ENCODE measurements at regions not wholly inside any gene's neighbourhood (a gene's known extent, or its start where the extent isn't known, plus 50 kb on each side); places are given as distances from the start of the nearest gene placed in this dataset.
"Not testable (repeated sequence)": the region's sequence is repeated elsewhere in the genome, so short reads cannot be mapped to it uniquely, and the experiment has no call there.

- DNase-seq (ENCODE audit: low spot score in 2 of 2) (no peak), ATAC-seq (ENCODE audit: low read depth) (no peak)
- Mint-ChIP-seq H3K4me1 (no peaks in the 10 kb centered on the region), H3K27ac (no peak overlapping the region), H3K36me3 (no peaks in the 10 kb centered on the region), H3K9me3 (peaks cover 3% of the 10 kb centered on the region), H3K4me3 (no peak overlapping the region), H3K27me3 (no peaks in the 10 kb centered on the region)
These were observed 564.1 kb upstream of the ATXN7L3B start for GRCh38 chr12:73973486-73973885.

GRCh38 chr12:73984552-73984951, 553.1 kb upstream of the ATXN7L3B start:
- no peaks in the 10 kb centered on the region for H3K27me3 Mint-ChIP-seq
- H3K4me3 Mint-ChIP-seq, result no peak overlapping the region
- ATAC-seq (ENCODE audit: low read depth) (no peak), DNase-seq (ENCODE audit: low spot score in 2 of 2) (no peak)
- H3K27ac Mint-ChIP-seq, result no peak overlapping the region
- H3K4me1 Mint-ChIP-seq, result no peaks in the 10 kb centered on the region
- H3K9me3 Mint-ChIP-seq, result peaks cover 2% of the 10 kb centered on the region
- no peaks in the 10 kb centered on the region for H3K36me3 Mint-ChIP-seq

- H3K36me3 Mint-ChIP-seq, result no peaks in the 10 kb centered on the region
- ATAC-seq (ENCODE audit: low read depth), result no peak
- no peak for DNase-seq (ENCODE audit: low spot score in 2 of 2)
- no peaks in the 10 kb centered on the region for H3K9me3 Mint-ChIP-seq
- no peak overlapping the region for H3K4me3 Mint-ChIP-seq
- no peaks in the 10 kb centered on the region for H3K27me3 Mint-ChIP-seq
- no peaks in the 10 kb centered on the region for H3K4me1 Mint-ChIP-seq
- H3K27ac Mint-ChIP-seq, result no peak overlapping the region
These were observed 546.5 kb upstream of the ATXN7L3B start for GRCh38 chr12:73991138-73991537.

GRCh38 chr12:73998894-73999293, 538.7 kb upstream of the ATXN7L3B start:
- ATAC-seq (ENCODE audit: low read depth), result no peak
- Mint-ChIP-seq H3K36me3 (no peaks in the 10 kb centered on the region), H3K4me1 (no peaks in the 10 kb centered on the region), H3K4me3 (no peak overlapping the region), H3K9me3 (no peaks in the 10 kb centered on the region), H3K27me3 (no peaks in the 10 kb centered on the region), H3K27ac (no peak overlapping the region)
- no peak for DNase-seq (ENCODE audit: low spot score in 2 of 2)

- no peaks in the 10 kb centered on the region for H3K36me3 Mint-ChIP-seq
- no peak overlapping the region for H3K4me3 Mint-ChIP-seq
- ATAC-seq (ENCODE audit: low read depth) (no peak), DNase-seq (ENCODE audit: low spot score in 2 of 2) (no peak)
- H3K27me3 Mint-ChIP-seq, result no peaks in the 10 kb centered on the region
- no peak overlapping the region for H3K27ac Mint-ChIP-seq
- H3K9me3 Mint-ChIP-seq, result peaks cover 2% of the 10 kb centered on the region
- no peaks in the 10 kb centered on the region for H3K4me1 Mint-ChIP-seq
These were observed 522.5 kb upstream of the ATXN7L3B start for GRCh38 chr12:74015118-74015517.

- not testable (repeated sequence) for ATAC-seq (ENCODE audit: low read depth); H3K27ac Mint-ChIP-seq; DNase-seq (ENCODE audit: low spot score in 2 of 2); H3K36me3 Mint-ChIP-seq; H3K4me3 Mint-ChIP-seq; H3K27me3 Mint-ChIP-seq; H3K9me3 Mint-ChIP-seq; H3K4me1 Mint-ChIP-seq
These were observed 521.3 kb upstream of the ATXN7L3B start for GRCh38 chr12:74016324-74016723.

- peaks cover 2% of the 10 kb centered on the region for H3K9me3 Mint-ChIP-seq
- H3K27ac Mint-ChIP-seq, result no peak overlapping the region
- no peak for ATAC-seq (ENCODE audit: low read depth)
- H3K27me3 Mint-ChIP-seq, result no peaks in the 10 kb centered on the region
- no peaks in the 10 kb centered on the region for H3K36me3 Mint-ChIP-seq
- no peaks in the 10 kb centered on the region for H3K4me1 Mint-ChIP-seq
- no peak for DNase-seq (ENCODE audit: low spot score in 2 of 2)
- H3K4me3 Mint-ChIP-seq, result no peak overlapping the region
These were observed 518.8 kb upstream of the ATXN7L3B start for GRCh38 chr12:74018849-74019248.

- ATAC-seq (ENCODE audit: low read depth) (peak; percentile 35), DNase-seq (ENCODE audit: low spot score in 2 of 2) (no peak)
- H3K27me3 Mint-ChIP-seq, result no peaks in the 10 kb centered on the region
- no peaks in the 10 kb centered on the region for H3K36me3 Mint-ChIP-seq
- H3K9me3 Mint-ChIP-seq, result no peaks in the 10 kb centered on the region
- H3K27ac Mint-ChIP-seq, result no peak overlapping the region
- no peak overlapping the region for H3K4me3 Mint-ChIP-seq
- no peaks in the 10 kb centered on the region for H3K4me1 Mint-ChIP-seq
These were observed 515.7 kb upstream of the ATXN7L3B start for GRCh38 chr12:74021937-74022336.

- peaks cover 2% of the 10 kb centered on the region for H3K9me3 Mint-ChIP-seq
- H3K27me3 Mint-ChIP-seq, result no peaks in the 10 kb centered on the region
- ATAC-seq (ENCODE audit: low read depth) (no peak), DNase-seq (ENCODE audit: low spot score in 2 of 2) (no peak)
- H3K27ac Mint-ChIP-seq, result no peak overlapping the region
- no peaks in the 10 kb centered on the region for H3K4me1 Mint-ChIP-seq
- no peak overlapping the region for H3K4me3 Mint-ChIP-seq
- H3K36me3 Mint-ChIP-seq, result no peaks in the 10 kb centered on the region
These were observed 506.6 kb upstream of the ATXN7L3B start for GRCh38 chr12:74031045-74031444.

GRCh38 chr12:74033531-74033930, 504.1 kb upstream of the ATXN7L3B start:
- no peak overlapping the region for H3K27ac Mint-ChIP-seq
- no peaks in the 10 kb centered on the region for H3K27me3 Mint-ChIP-seq
- DNase-seq (ENCODE audit: low spot score in 2 of 2), result no peak
- no peaks in the 10 kb centered on the region for H3K36me3 Mint-ChIP-seq
- no peaks in the 10 kb centered on the region for H3K4me1 Mint-ChIP-seq
- peaks cover 4% of the 10 kb centered on the region for H3K9me3 Mint-ChIP-seq
- no peak for ATAC-seq (ENCODE audit: low read depth)
- no peak overlapping the region for H3K4me3 Mint-ChIP-seq

- ATAC-seq (ENCODE audit: low read depth); H3K4me1 Mint-ChIP-seq; DNase-seq (ENCODE audit: low spot score in 2 of 2); H3K27ac Mint-ChIP-seq; H3K9me3 Mint-ChIP-seq; H3K27me3 Mint-ChIP-seq; H3K36me3 Mint-ChIP-seq; H3K4me3 Mint-ChIP-seq: not testable (repeated sequence)
These were observed 498.5 kb upstream of the ATXN7L3B start for GRCh38 chr12:74039138-74039537.

GRCh38 chr12:74043343-74043742, 494.3 kb upstream of the ATXN7L3B start:
- H3K4me1 Mint-ChIP-seq, result no peaks in the 10 kb centered on the region
- no peaks in the 10 kb centered on the region for H3K27me3 Mint-ChIP-seq
- H3K4me3 Mint-ChIP-seq, result no peak overlapping the region
- no peak for ATAC-seq (ENCODE audit: low read depth)
- no peaks in the 10 kb centered on the region for H3K36me3 Mint-ChIP-seq
- DNase-seq (ENCODE audit: low spot score in 2 of 2), result no peak
- no peaks in the 10 kb centered on the region for H3K9me3 Mint-ChIP-seq
- H3K27ac Mint-ChIP-seq, result no peak overlapping the region

- Mint-ChIP-seq H3K4me3 (no peak overlapping the region), H3K36me3 (no peaks in the 10 kb centered on the region), H3K27me3 (no peaks in the 10 kb centered on the region), H3K9me3 (peaks cover 5% of the 10 kb centered on the region), H3K4me1 (no peaks in the 10 kb centered on the region), H3K27ac (no peak overlapping the region)
- DNase-seq (ENCODE audit: low spot score in 2 of 2) (no peak), ATAC-seq (ENCODE audit: low read depth) (no peak)
These were observed 488.3 kb upstream of the ATXN7L3B start for GRCh38 chr12:74049348-74049747.

GRCh38 chr12:74051848-74052247, 485.8 kb upstream of the ATXN7L3B start:
- H3K36me3 Mint-ChIP-seq, result no peaks in the 10 kb centered on the region
- H3K4me1 Mint-ChIP-seq, result no peaks in the 10 kb centered on the region
- no peak overlapping the region for H3K4me3 Mint-ChIP-seq
- ATAC-seq (ENCODE audit: low read depth), result no peak
- H3K9me3 Mint-ChIP-seq, result peaks cover 5% of the 10 kb centered on the region
- no peaks in the 10 kb centered on the region for H3K27me3 Mint-ChIP-seq
- DNase-seq (ENCODE audit: low spot score in 2 of 2), result no peak
- no peak overlapping the region for H3K27ac Mint-ChIP-seq

- Mint-ChIP-seq H3K36me3 (no peaks in the 10 kb centered on the region), H3K4me1 (no peaks in the 10 kb centered on the region), H3K27me3 (no peaks in the 10 kb centered on the region), H3K9me3 (peaks cover 11% of the 10 kb centered on the region), H3K27ac (no peak overlapping the region), H3K4me3 (no peak overlapping the region)
- ATAC-seq (ENCODE audit: low read depth) (no peak), DNase-seq (ENCODE audit: low spot score in 2 of 2) (no peak)
These were observed 471.2 kb upstream of the ATXN7L3B start for GRCh38 chr12:74066476-74066875.

GRCh38 chr12:74071182-74071581, 466.5 kb upstream of the ATXN7L3B start:
- no peak for DNase-seq (ENCODE audit: low spot score in 2 of 2)
- H3K4me1 Mint-ChIP-seq, result no peaks in the 10 kb centered on the region
- no peaks in the 10 kb centered on the region for H3K36me3 Mint-ChIP-seq
- no peaks in the 10 kb centered on the region for H3K27me3 Mint-ChIP-seq
- H3K9me3 Mint-ChIP-seq, result peaks cover 13% of the 10 kb centered on the region
- ATAC-seq (ENCODE audit: low read depth), result no peak
- H3K27ac Mint-ChIP-seq, result no peak overlapping the region
- no peak overlapping the region for H3K4me3 Mint-ChIP-seq

All from memory B cell (primary cell).